OCI-LY3 (cell line): ENCODE measurements at regions not wholly inside any gene's neighbourhood (a gene's known extent, or its start where the extent isn't known, plus 50 kb on each side); places are given as distances from the start of the nearest gene placed in this dataset.

ENCODE experiments used
- H2AFZ ChIP-seq: fragments of 200-600, 300-600 bp; shearing (Covaris generic); 2 replicates; pipeline ENCODE4 v1.6.0; 2014; ENCODE audit warnings: antibody characterized with exemption, low read depth, low read length
- H3K27ac ChIP-seq: fragments of 200-600, 300-600 bp; sonication (generic); 2 replicates; pipeline ENCODE4 v1.5.1; 2014; ENCODE audit warnings: mild to moderate bottlenecking, low read length, moderate library complexity, mixed read lengths
- H3K27me3 ChIP-seq: fragments of 200-600, 300-600 bp; sonication (generic); 2 replicates; pipeline ENCODE4 v1.6.1; 2014; ENCODE audit warnings: low read depth, low read length, mixed read lengths
- H3K36me3 ChIP-seq: fragments of 200-600, 300-600 bp; sonication (generic); replicated peaks from 2 replicates; pipeline ENCODE3; 2014; ENCODE audit warnings: low read depth, low read length, mixed read lengths
- H3K4me1 ChIP-seq: fragments of 300-600, 200-600 bp; sonication (generic); 2 replicates; pipeline ENCODE4 v1.6.1; 2014; ENCODE audit warnings: low read length, mixed read lengths
- H3K4me2 ChIP-seq: fragments of 200-600, 300-600 bp; sonication (generic); 2 replicates; pipeline ENCODE4 v1.6.1; 2014; ENCODE audit warnings: low read length, mixed read lengths
- H3K4me3 ChIP-seq: fragments of 300-600, 200-600 bp; sonication (generic); 2 replicates; pipeline ENCODE4 v1.5.1; 2014; ENCODE audit warnings: antibody characterized with exemption, mild to moderate bottlenecking, low read length, moderate library complexity
- H3K79me2 ChIP-seq: fragments of 300-600, 200-600 bp; shearing (Covaris generic); 2 replicates; pipeline ENCODE4 v1.6.1; 2014; ENCODE audit warnings: mild to moderate bottlenecking, low read length, mixed read lengths
- H3K9ac ChIP-seq: fragments of 300-600, 200-600 bp; shearing (Covaris generic); 2 replicates; pipeline ENCODE4 v1.6.0; 2014; ENCODE audit warnings: mild to moderate bottlenecking, low read length, moderate library complexity
- H3K9me3 ChIP-seq: fragments of 200-600, 300-600 bp; shearing (Covaris generic); 2 replicates; pipeline ENCODE4 v1.6.1; 2014; ENCODE audit warnings: low read length, mixed read lengths; ENCODE audit not compliant: insufficient read depth
- H4K20me1 ChIP-seq: fragments of 200-600, 300-600 bp; sonication (generic); 2 replicates; pipeline ENCODE4 v1.6.1; 2016; ENCODE audit warnings: low read length, mixed read lengths; ENCODE audit not compliant: insufficient read depth
- EZH2phosphoT487 ChIP-seq: fragments of 200-600 bp; shearing (Covaris generic); IDR thresholded peaks from 2 replicates; pipeline ENCODE4 v1.6.1; 2018; ENCODE audit warnings: antibody characterized with exemption, mixed run types, low read depth
- TF ChIP-seq, protein P1 (sequence below): fragments of 200-600, 300-600 bp; sonication (generic); IDR thresholded peaks from 2 replicates; pipeline ENCODE4 v1.5.1; 2014; ENCODE audit warnings: antibody characterized with exemption, low read length, low read depth

DNA sequence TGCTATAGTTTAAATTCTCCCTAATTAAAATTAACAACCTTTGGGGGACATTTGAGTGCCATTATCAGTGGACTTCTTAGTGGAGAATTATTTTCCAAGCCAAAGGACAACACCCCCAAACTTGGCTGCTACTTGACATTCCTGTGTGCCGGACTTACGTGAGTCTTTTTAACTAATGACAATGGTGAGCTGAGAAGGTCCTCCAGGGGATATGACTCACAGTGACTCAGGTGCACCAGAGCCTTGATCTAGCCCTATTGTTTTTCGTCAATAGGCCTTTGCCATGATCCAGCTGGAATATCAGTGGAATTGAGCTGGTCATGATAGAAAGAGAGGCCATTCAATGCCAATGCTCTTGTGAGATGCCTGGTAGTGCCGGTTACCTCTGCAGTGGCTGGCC lies 118.1 kb upstream of the CXCR4 start:
- no peak overlapping the region for H2AFZ ChIP-seq
- TF ChIP-seq, protein P1, sequence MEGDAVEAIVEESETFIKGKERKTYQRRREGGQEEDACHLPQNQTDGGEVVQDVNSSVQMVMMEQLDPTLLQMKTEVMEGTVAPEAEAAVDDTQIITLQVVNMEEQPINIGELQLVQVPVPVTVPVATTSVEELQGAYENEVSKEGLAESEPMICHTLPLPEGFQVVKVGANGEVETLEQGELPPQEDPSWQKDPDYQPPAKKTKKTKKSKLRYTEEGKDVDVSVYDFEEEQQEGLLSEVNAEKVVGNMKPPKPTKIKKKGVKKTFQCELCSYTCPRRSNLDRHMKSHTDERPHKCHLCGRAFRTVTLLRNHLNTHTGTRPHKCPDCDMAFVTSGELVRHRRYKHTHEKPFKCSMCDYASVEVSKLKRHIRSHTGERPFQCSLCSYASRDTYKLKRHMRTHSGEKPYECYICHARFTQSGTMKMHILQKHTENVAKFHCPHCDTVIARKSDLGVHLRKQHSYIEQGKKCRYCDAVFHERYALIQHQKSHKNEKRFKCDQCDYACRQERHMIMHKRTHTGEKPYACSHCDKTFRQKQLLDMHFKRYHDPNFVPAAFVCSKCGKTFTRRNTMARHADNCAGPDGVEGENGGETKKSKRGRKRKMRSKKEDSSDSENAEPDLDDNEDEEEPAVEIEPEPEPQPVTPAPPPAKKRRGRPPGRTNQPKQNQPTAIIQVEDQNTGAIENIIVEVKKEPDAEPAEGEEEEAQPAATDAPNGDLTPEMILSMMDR: no peak
- no peak for TF ChIP-seq EZH2phosphoT487
- no peaks in the 10 kb centered on the region for H3K79me2 ChIP-seq
- H3K9me3 ChIP-seq: peaks cover 4% of the 10 kb centered on the region; the same call in 1 of the 2 replicates
- peaks cover 18% of the 10 kb centered on the region for H3K27me3 ChIP-seq
- H3K4me1 ChIP-seq: peaks cover 33% of the 10 kb centered on the region
- H3K4me3 ChIP-seq: no peak overlapping the region
- H3K9ac ChIP-seq: no peak overlapping the region
- H3K4me2 ChIP-seq: no peak overlapping the region
- no peaks in the 10 kb centered on the region for H4K20me1 ChIP-seq
- no peak overlapping the region for H3K27ac ChIP-seq
- no peaks in the 10 kb centered on the region for H3K36me3 ChIP-seq

DNA sequence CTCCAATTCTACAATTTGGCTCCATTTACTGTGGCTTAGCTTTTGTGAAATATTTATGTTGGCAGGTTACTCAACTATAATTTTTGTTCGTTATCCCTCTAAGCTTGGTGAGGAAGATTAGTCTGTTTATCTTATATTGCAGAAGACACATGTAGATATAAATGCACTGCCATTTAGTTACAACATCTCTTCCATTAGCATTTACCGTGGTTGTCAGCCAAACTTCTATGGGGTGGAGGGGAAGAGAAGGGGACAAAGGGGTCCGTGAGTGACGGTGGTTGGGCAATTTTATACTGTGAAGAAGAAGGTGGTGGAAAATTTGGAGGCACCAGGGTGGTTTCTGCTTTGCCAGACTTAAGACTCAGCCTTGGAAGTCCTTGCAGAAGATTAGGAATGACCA lies 117.6 kb upstream of the CXCR4 start:
- Histone ChIP-seq H3K4me1 (peaks cover 33% of the 10 kb centered on the region), H3K36me3 (no peaks in the 10 kb centered on the region), H2AFZ (no peak overlapping the region), H3K9ac (no peak overlapping the region), H3K4me3 (no peak overlapping the region), H3K79me2 (no peaks in the 10 kb centered on the region), H3K9me3 (peaks cover 4% of the 10 kb centered on the region; the same call in 1 of the 2 replicates), H4K20me1 (no peaks in the 10 kb centered on the region), H3K4me2 (no peak overlapping the region), H3K27me3 (peaks cover 23% of the 10 kb centered on the region), H3K27ac (no peak overlapping the region)
- TF ChIP-seq EZH2phosphoT487: no peak
- TF ChIP-seq, protein P1: no peak

DNA sequence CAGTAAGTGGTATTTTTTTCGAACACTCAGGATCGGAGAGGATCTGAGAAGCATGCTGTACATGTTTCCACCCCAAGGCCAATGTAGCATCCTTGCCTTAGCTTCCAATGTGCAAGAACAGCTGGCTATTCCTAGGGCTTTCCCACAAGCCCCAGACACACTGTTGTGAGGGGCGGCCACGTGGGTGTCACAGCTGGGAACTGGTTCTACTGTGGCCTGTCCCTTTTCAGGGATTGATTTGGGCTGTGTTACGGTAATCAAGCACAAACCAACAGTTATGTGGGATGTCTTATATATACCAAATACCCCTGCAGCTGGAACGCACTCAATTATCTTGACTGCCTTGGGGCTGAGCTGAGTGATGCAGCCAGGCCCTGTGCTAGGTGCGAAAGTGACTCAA lies 116.3 kb upstream of the CXCR4 start:
- Histone ChIP-seq H2AFZ (no peak overlapping the region), H3K36me3 (no peaks in the 10 kb centered on the region), H3K9ac (no peak overlapping the region), H3K79me2 (no peaks in the 10 kb centered on the region), H3K9me3 (no peaks in the 10 kb centered on the region; the same call in 1 of the 2 replicates), H3K4me1 (peaks cover 21% of the 10 kb centered on the region), H4K20me1 (no peaks in the 10 kb centered on the region), H3K27ac (no peak overlapping the region), H3K27me3 (peaks cover 28% of the 10 kb centered on the region), H3K4me3 (no peak overlapping the region), H3K4me2 (no peak overlapping the region)
- TF ChIP-seq, protein P1: no peak

DNA sequence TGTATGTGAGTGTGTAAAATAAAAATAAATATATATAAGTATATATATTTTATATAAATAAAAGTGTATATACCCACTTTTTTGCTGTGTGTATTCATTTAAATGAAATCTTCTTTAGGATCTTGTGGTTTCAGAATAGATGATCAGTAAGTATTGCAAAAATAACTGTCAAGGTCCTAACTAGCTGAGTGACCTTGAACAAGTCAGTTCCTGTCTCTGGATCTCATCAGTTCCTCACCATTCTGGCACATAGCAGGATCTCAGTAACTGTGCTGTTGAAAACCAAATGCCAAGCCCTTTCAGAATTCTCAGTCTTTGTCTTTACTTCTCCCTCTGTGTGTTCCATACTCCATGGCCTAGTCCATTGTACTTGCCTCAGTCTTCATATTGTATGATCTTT lies 115.3 kb upstream of the CXCR4 start:
- Histone ChIP-seq H3K36me3 (no peaks in the 10 kb centered on the region), H4K20me1 (no peaks in the 10 kb centered on the region), H3K27me3 (peaks cover 28% of the 10 kb centered on the region), H3K4me3 (no peak overlapping the region), H3K4me2 (no peak overlapping the region), H3K9ac (no peak overlapping the region), H3K9me3 (no peaks in the 10 kb centered on the region; the same call in 1 of the 2 replicates), H3K27ac (no peak overlapping the region), H2AFZ (no peak overlapping the region), H3K79me2 (no peaks in the 10 kb centered on the region), H3K4me1 (peaks cover 12% of the 10 kb centered on the region)
- TF ChIP-seq EZH2phosphoT487: no peak
- TF ChIP-seq, protein P1: no peak
